ENCODE measurements at regions not wholly inside any gene's neighbourhood (a gene's known extent, or its start where the extent isn't known, plus 50 kb on each side); places are given as distances from the start of the nearest gene placed in this dataset.

GRCh38 chr12:82567688-82568087, 119.0 kb upstream of the TMTC2 start:
- no peak overlapping the region for H3K4me2 ChIP-seq (ENCODE audit: low read depth, low read length)
- H3K4ac ChIP-seq (ENCODE audit: low read depth, low read length) = no peak overlapping the region
- H2BK120ac ChIP-seq (ENCODE audit: low read depth, low read length) = no peak overlapping the region
- H3K9me3 ChIP-seq (ENCODE audit: control insufficient read depth, insufficient read depth, low read length) = no peaks in the 10 kb centered on the region
- in situ Hi-C loops (cut with MboI; ENCODE audit: low sequenced_read_pairs) (no loop called here), intact Hi-C loops (cut with micrococcal nuclease) (no loop called here), dilution Hi-C loops (cut with HindIII; ENCODE audit: low sequenced_read_pairs, unreplicated experiment) (no loop called here)
- no peak for ATAC-seq (ENCODE audit: low read depth)
- H3K79me1 ChIP-seq (ENCODE audit: low read depth in 1 of 2, low read length in 2 of 2) = no peaks in the 10 kb centered on the region
- no peak overlapping the region for H3K18ac ChIP-seq (ENCODE audit: low read depth, low read length)
- no TSS peak for BruUV-seq (replicated peaks)
- TF ChIP-seq CEBPB (IDR thresholded peaks at IDR 0.05; ENCODE audit: low read depth, low read length) = no peak
- no peak for TF ChIP-seq USF2 (IDR thresholded peaks at IDR 0.05; ENCODE audit: low read depth, low read length)
- no peak for TF ChIP-seq BHLHE40 (IDR thresholded peaks at IDR 0.05; ENCODE audit: low read depth, low read length)
- TF ChIP-seq CHD1 (IDR thresholded peaks at IDR 0.05; ENCODE audit: low read depth, low read length) = no peak
- TF ChIP-seq MXI1 (IDR thresholded peaks at IDR 0.05; ENCODE audit: borderline replicate concordance, low read depth, low read length) = no peak
- TF ChIP-seq SMC3 (IDR thresholded peaks at IDR 0.05; ENCODE audit: low read depth, low read length) = no peak
- no peak for TF ChIP-seq POLR2A (IDR thresholded peaks at IDR 0.05; ENCODE audit: low read depth, low read length)
- TF ChIP-seq MAFK (IDR thresholded peaks at IDR 0.05; ENCODE audit: low read depth, low read length) = no peak
- TF ChIP-seq ELK1 (IDR thresholded peaks at IDR 0.05; ENCODE audit: borderline replicate concordance, low read depth, low read length) = no peak
- no peak for TF ChIP-seq CTCF (conservative IDR thresholded peaks at IDR 0.05; ENCODE audit: low read depth, low read length)
- TF ChIP-seq RCOR1 (IDR thresholded peaks at IDR 0.05; ENCODE audit: insufficient replicate concordance, low read length) = no peak
- no peak overlapping the region for H3K9ac ChIP-seq (ENCODE audit: low read depth, low read length)
- H3K9me1 ChIP-seq (ENCODE audit: insufficient read depth, low read length) = no peaks in the 10 kb centered on the region
- H2AK5ac ChIP-seq (ENCODE audit: low read depth, low read length) = no peak overlapping the region
- H3K27ac ChIP-seq (ENCODE audit: insufficient read depth, low read length) = no peak overlapping the region
- no peak overlapping the region for H2AFZ ChIP-seq (replicated peaks; ENCODE audit: low read length, poor library complexity)
- H2BK20ac ChIP-seq (ENCODE audit: low read depth, low read length) = no peak overlapping the region
- H3K4me3 ChIP-seq (ENCODE audit: insufficient read depth, low read depth, low read length) = no peak overlapping the region
- no peak for DNase-seq
- no peak overlapping the region for H4K5ac ChIP-seq (ENCODE audit: low read depth, low read length)
- no peaks in the 10 kb centered on the region for H3K4me1 ChIP-seq (ENCODE audit: control insufficient read depth, insufficient read depth, low read length)
- no peak overlapping the region for H3K56ac ChIP-seq (ENCODE audit: extremely low read depth, insufficient read depth, low read length)
- no peak overlapping the region for H4K91ac ChIP-seq (ENCODE audit: insufficient read depth, low read depth, low read length)
- H2BK5ac ChIP-seq (ENCODE audit: low read depth, low read length, poor library complexity, severe bottlenecking) = no peak overlapping the region
- no peak overlapping the region for H2BK15ac ChIP-seq (ENCODE audit: low read depth, low read length)
- POLR2A ChIA-PET (ENCODE audit: unreplicated experiment) = no interaction called here
- no peak overlapping the region for H4K8ac ChIP-seq (ENCODE audit: low read depth in 2 of 2, low read length in 2 of 2)
- no peak overlapping the region for H2AK9ac ChIP-seq (replicated peaks; ENCODE audit: low read depth, low read length, poor library complexity)
- H3K23ac ChIP-seq (ENCODE audit: low read depth, low read length) = no peak overlapping the region
- no peaks in the 10 kb centered on the region for H3K27me3 ChIP-seq (ENCODE audit: control insufficient read depth, insufficient read depth, low read length)
- H3K36me3 ChIP-seq (ENCODE audit: control insufficient read depth, insufficient read depth, low read length) = no peaks in the 10 kb centered on the region
- CTCF ChIA-PET = no interaction called here
- no peak overlapping the region for H3K14ac ChIP-seq (replicated peaks; ENCODE audit: low read depth, low read length)
- H4K20me1 ChIP-seq (ENCODE audit: insufficient read depth, low read length) = no peaks in the 10 kb centered on the region
